Prostate gland (tissue), 2 donors: ENCODE measurements at regions not wholly inside any gene's neighbourhood (a gene's known extent, or its start where the extent isn't known, plus 50 kb on each side); places are given as distances from the start of the nearest gene placed in this dataset.

Source experiments
- DNase-seq: peaks from one replicate; pipeline ENCODE4 v3.0.0-alpha.2; 2019; ENCODE audit warnings: low spot score
- H3K27ac ChIP-seq, 2 donors: fragments of 200-600 bp; sonication (generic); 2 replicates each; pipeline ENCODE4 v1.5.1; 2017 to 2019
- H3K27me3 ChIP-seq: fragments of 200-600 bp; sonication (generic); replicated peaks from 2 replicates; pipeline ENCODE4 v1.5.1; 2019; ENCODE audit not compliant: insufficient read depth
- H3K36me3 ChIP-seq, 2 donors: fragments of 200-600 bp; sonication (generic); 1 replicate in 1 of 2; 2 replicates in 1 of 2; pipeline versions ENCODE4 v1.5.1 to v1.8.1; 2017 to 2019
- H3K4me1 ChIP-seq: fragments of 200-600 bp; sonication (generic); replicated peaks from 2 replicates; pipeline ENCODE4 v1.5.1; 2019
- H3K4me3 ChIP-seq, 2 donors: fragments of 200-600 bp; sonication (generic); 2 replicates each; pipeline ENCODE4 v1.5.1; 2017 to 2019
- H3K9me3 ChIP-seq: fragments of 200-600 bp; sonication (generic); 2 replicates; pipeline ENCODE4 v1.5.1; 2017
- CTCF ChIP-seq, 4 experiments: fragments of 200-600 bp in 2 of 4; fragments of 450-650 bp in 2 of 4; sonication (generic) in 2 of 4; IDR thresholded peaks; 1 replicate in 3 of 4; 2 replicates in 1 of 4; pipeline ENCODE4 v1.5.1; 2016 to 2019; ENCODE audit warnings: antibody characterized with exemption in 4 of 4, mild to moderate bottlenecking in 2 of 4, moderate library complexity in 2 of 4
- POLR2A ChIP-seq: fragments of 450-650 bp; IDR thresholded peaks from one replicate; pipeline ENCODE4 v1.6.1; 2016; ENCODE audit warnings: antibody characterized with exemption, mild to moderate bottlenecking
- POLR2AphosphoS5 ChIP-seq: sonication (generic); formaldehyde crosslinking; IDR thresholded peaks from one replicate; pipeline ENCODE4 v1.6.1; 2017; ENCODE audit warnings: antibody characterized with exemption
- WGBS: methylation state at CpG from one replicate; pipeline ENCODE4 v1.1.5; 2018; 5-methylcytosine and 5-hydroxymethylcytosine counted together
- intact Hi-C: fragments of 100-400 bp; cut with DNase I; formaldehyde crosslinking; loops from one replicate; pipeline ENCODE4 v1.14.2; 2022

- no peak for DNase-seq
- no peak overlapping the region for H3K4me3 ChIP-seq
- H3K9me3 ChIP-seq, result no peaks in the 10 kb centered on the region
- no peaks in the 10 kb centered on the region for H3K36me3 ChIP-seq
- WGBS, result 89% methylated on average over 6 of the region's 6 CpGs
- H3K4me1 ChIP-seq, result no peaks in the 10 kb centered on the region
- H3K27me3 ChIP-seq, result no peaks in the 10 kb centered on the region
- H3K27ac ChIP-seq, result no peak overlapping the region
- no peak for TF ChIP-seq POLR2A
- no peak for TF ChIP-seq POLR2AphosphoS5
- TF ChIP-seq CTCF (IDR thresholded peaks at IDR 0.05), result no peak
- intact Hi-C loops, result no loop called here
Observed at GRCh38 chr2:15705310-15705709, 113.6 kb downstream of the DDX1 start.

GRCh38 chr2:15705839-15706386, 114.2 kb downstream of the DDX1 start:
- no peaks in the 10 kb centered on the region for H3K36me3 ChIP-seq
- no peaks in the 10 kb centered on the region for H3K9me3 ChIP-seq
- intact Hi-C loops, result no loop called here
- H3K27me3 ChIP-seq, result no peaks in the 10 kb centered on the region
- H3K4me1 ChIP-seq, result no peaks in the 10 kb centered on the region
- H3K4me3 ChIP-seq, result no peak overlapping the region
- WGBS, result 97% methylated on average over 3 of the region's 3 CpGs
- no peak for TF ChIP-seq POLR2AphosphoS5
- DNase-seq, result no peak
- no peak overlapping the region for H3K27ac ChIP-seq

GRCh38 chr2:15706424-15706823, 114.8 kb downstream of the DDX1 start:
- Histone ChIP-seq H3K4me3 (no peak overlapping the region), H3K4me1 (no peaks in the 10 kb centered on the region), H3K9me3 (no peaks in the 10 kb centered on the region), H3K27me3 (no peaks in the 10 kb centered on the region), H3K36me3 (no peaks in the 10 kb centered on the region), H3K27ac (no peak overlapping the region)
- intact Hi-C loops, result no loop called here
- TF ChIP-seq CTCF (IDR thresholded peaks at IDR 0.05) (no peak), POLR2A (no peak), POLR2AphosphoS5 (no peak)
- no peak for DNase-seq

- WGBS, result 94% methylated on average over 7 of the region's 7 CpGs
- Histone ChIP-seq H3K36me3 (no peaks in the 10 kb centered on the region), H3K27me3 (no peaks in the 10 kb centered on the region), H3K4me1 (no peaks in the 10 kb centered on the region), H3K27ac (no peak overlapping the region), H3K4me3 (no peak overlapping the region), H3K9me3 (no peaks in the 10 kb centered on the region)
- TF ChIP-seq POLR2A (no peak), POLR2AphosphoS5 (no peak), CTCF (IDR thresholded peaks at IDR 0.05) (no peak)
- intact Hi-C loops, result no loop called here
- no peak for DNase-seq
Observed at GRCh38 chr2:15706986-15707632, 115.4 kb downstream of the DDX1 start.

GRCh38 chr2:15708161-15708560, 116.5 kb downstream of the DDX1 start:
- Histone ChIP-seq H3K36me3 (no peaks in the 10 kb centered on the region), H3K27ac (no peak overlapping the region), H3K9me3 (no peaks in the 10 kb centered on the region), H3K4me1 (no peaks in the 10 kb centered on the region), H3K4me3 (no peak overlapping the region), H3K27me3 (no peaks in the 10 kb centered on the region)
- intact Hi-C loops, result no loop called here
- no peak for DNase-seq
- TF ChIP-seq POLR2A (no peak), POLR2AphosphoS5 (no peak), CTCF (IDR thresholded peaks at IDR 0.05) (no peak)
- 85% methylated on average over 5 of the region's 5 CpGs for WGBS
